GM12878 (cell line): ENCODE measurements at regions not wholly inside any gene's neighbourhood (a gene's known extent, or its start where the extent isn't known, plus 50 kb on each side); places are given as distances from the start of the nearest gene placed in this dataset.
A peak's percentile ranks its signal among the peaks of the same experiment; 100 is the strongest.

ENCODE experiments used
- BACH1 ChIP-seq: fragments of 450-650 bp; IDR thresholded peaks from 2 replicates; pipeline ENCODE4 v1.6.1; 2017; ENCODE audit warnings: mild to moderate bottlenecking, borderline replicate concordance
- CBFB ChIP-seq: IDR thresholded peaks from 2 replicates; pipeline ENCODE4 v1.6.1; 2016; ENCODE audit warnings: antibody characterized with exemption, low read depth
- CEBPB ChIP-seq, 2 experiments: fragments of 150-350 bp in 1 of 2; IDR thresholded peaks; 2 replicates each; pipeline ENCODE4 v1.6.1; 2012 to 2014; ENCODE audit warnings: low read depth in 2 of 2, low read length in 2 of 2, borderline replicate concordance in 1 of 2, inconsistent platforms in 1 of 2
- CREM ChIP-seq: IDR thresholded peaks from 2 replicates; pipeline ENCODE4 v1.6.1; 2014; ENCODE audit warnings: antibody characterized with exemption, low read depth
- FOS ChIP-seq: IDR thresholded peaks from 3 replicates; pipeline ENCODE4 v1.6.1; 2011; ENCODE audit warnings: borderline replicate concordance; ENCODE audit not compliant: insufficient read length; ENCODE audit errors: extremely low read depth
- HCFC1 ChIP-seq: fragments of 150-350 bp; IDR thresholded peaks from 2 replicates; pipeline ENCODE4 v1.6.1; 2014; ENCODE audit warnings: low read length
- IKZF2 ChIP-seq, 2 experiments: fragments of 450-650 bp; IDR thresholded peaks; 2 replicates each; pipeline ENCODE4 v1.6.1; 2017; ENCODE audit warnings: mild to moderate bottlenecking in 2 of 2, moderate library complexity in 2 of 2
- PAX8 ChIP-seq: fragments of 450-650 bp; IDR thresholded peaks from 2 replicates; pipeline ENCODE4 v1.6.1; 2017; ENCODE audit warnings: mild to moderate bottlenecking, moderate library complexity
- RB1 ChIP-seq: fragments of 450-650 bp; formaldehyde crosslinking; IDR thresholded peaks from 2 replicates; pipeline ENCODE4 v1.6.1; 2017; ENCODE audit warnings: mild to moderate bottlenecking, borderline replicate concordance
- RBBP5 ChIP-seq: fragments of 200-600 bp; sonication (generic); conservative IDR thresholded peaks from 2 replicates; pipeline ENCODE4 v1.6.1; 2016
- SMAD5 ChIP-seq: IDR thresholded peaks from 2 replicates; pipeline ENCODE4 v1.6.1; 2016; ENCODE audit warnings: antibody characterized with exemption, low read depth
- SMC3 ChIP-seq: IDR thresholded peaks from 2 replicates; pipeline ENCODE4 v1.6.1; 2011; ENCODE audit warnings: low read length, improper control_type of control experiment, borderline replicate concordance
- SP1 ChIP-seq: IDR thresholded peaks from one replicate; pipeline ENCODE4 v1.6.1; 2011; ENCODE audit warnings: low read depth, low read length
- SREBF1 ChIP-seq: IDR thresholded peaks from 2 replicates; pipeline ENCODE4 v1.6.1; 2012; ENCODE audit warnings: mild to moderate bottlenecking, low read length
- STAT3 ChIP-seq: IDR thresholded peaks from 2 replicates; pipeline ENCODE4 v1.6.1; 2011; ENCODE audit warnings: low read depth, low read length, improper control_type of control experiment
- SUPT20H ChIP-seq: IDR thresholded peaks from 2 replicates; pipeline ENCODE4 v1.6.1; 2011; ENCODE audit warnings: low read depth, mild to moderate bottlenecking, low read length, moderate library complexity, borderline replicate concordance; ENCODE audit not compliant: control insufficient read depth
- TBL1XR1 ChIP-seq: IDR thresholded peaks from 2 replicates; pipeline ENCODE4 v1.6.1; 2012; ENCODE audit warnings: low read depth, low read length, improper control_type of control experiment
- ZBED1 ChIP-seq: IDR thresholded peaks from 2 replicates; pipeline ENCODE4 v1.6.1; 2016; ENCODE audit warnings: borderline replicate concordance
- TF ChIP-seq, protein P1 (sequence below): IDR thresholded peaks from 2 replicates; pipeline ENCODE4 v1.6.1; 2012; ENCODE audit warnings: improper control_type of control experiment, low read depth, low read length; ENCODE audit not compliant: insufficient replicate concordance
- TF ChIP-seq, protein P2 (sequence below): fragments of 450-650 bp; formaldehyde crosslinking; IDR thresholded peaks from 2 replicates; pipeline ENCODE4 v1.4.0; 2022; ENCODE audit warnings: mild to moderate bottlenecking, moderate library complexity
- TF ChIP-seq, protein P3 (sequence below): fragments of 450-650 bp; IDR thresholded peaks from 2 replicates; pipeline ENCODE4 v1.6.1; 2017; ENCODE audit warnings: mild to moderate bottlenecking, low read depth, inconsistent platforms; ENCODE audit not compliant: poor library complexity, severe bottlenecking

DNA sequence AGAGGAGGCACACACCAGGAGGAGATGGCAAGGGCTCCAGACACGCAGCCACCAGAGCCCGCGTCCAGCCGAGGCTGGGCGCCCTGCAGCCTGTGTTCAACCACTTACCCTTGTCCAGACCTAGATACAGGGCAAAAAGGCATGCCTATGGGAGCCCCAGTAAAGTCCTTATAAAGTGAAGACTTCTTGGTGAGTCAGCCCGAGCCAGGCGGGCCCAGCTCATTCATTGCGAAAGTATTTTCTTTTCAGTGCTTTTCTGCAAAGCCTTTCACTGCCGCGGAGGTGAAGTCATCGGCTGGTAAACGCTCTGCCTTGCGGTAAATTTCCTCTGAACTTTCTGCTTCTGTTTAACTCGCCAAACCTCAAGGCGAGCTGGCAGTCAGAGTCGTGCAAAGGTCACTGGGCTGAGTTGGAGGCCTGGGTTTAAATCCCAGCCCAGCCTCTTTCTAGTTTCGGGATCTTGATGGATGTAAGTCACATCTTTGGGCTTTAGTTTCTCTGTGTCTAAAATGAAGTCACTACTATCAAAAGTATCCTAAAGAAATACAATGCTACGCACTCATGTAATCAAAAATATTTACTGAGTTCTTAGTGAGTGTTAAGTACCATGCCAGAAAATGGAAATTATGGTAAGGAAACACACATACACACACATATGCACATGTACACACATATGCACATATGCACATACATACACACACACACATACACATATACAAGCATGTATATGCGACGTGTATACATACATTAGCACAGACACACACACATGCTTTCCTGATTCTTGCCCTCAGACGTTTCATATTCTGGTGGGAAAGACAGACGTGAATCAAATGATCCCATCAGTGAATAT lies 54.7 kb upstream of the IFFO2 start (continued):
- TF ChIP-seq, protein P1, sequence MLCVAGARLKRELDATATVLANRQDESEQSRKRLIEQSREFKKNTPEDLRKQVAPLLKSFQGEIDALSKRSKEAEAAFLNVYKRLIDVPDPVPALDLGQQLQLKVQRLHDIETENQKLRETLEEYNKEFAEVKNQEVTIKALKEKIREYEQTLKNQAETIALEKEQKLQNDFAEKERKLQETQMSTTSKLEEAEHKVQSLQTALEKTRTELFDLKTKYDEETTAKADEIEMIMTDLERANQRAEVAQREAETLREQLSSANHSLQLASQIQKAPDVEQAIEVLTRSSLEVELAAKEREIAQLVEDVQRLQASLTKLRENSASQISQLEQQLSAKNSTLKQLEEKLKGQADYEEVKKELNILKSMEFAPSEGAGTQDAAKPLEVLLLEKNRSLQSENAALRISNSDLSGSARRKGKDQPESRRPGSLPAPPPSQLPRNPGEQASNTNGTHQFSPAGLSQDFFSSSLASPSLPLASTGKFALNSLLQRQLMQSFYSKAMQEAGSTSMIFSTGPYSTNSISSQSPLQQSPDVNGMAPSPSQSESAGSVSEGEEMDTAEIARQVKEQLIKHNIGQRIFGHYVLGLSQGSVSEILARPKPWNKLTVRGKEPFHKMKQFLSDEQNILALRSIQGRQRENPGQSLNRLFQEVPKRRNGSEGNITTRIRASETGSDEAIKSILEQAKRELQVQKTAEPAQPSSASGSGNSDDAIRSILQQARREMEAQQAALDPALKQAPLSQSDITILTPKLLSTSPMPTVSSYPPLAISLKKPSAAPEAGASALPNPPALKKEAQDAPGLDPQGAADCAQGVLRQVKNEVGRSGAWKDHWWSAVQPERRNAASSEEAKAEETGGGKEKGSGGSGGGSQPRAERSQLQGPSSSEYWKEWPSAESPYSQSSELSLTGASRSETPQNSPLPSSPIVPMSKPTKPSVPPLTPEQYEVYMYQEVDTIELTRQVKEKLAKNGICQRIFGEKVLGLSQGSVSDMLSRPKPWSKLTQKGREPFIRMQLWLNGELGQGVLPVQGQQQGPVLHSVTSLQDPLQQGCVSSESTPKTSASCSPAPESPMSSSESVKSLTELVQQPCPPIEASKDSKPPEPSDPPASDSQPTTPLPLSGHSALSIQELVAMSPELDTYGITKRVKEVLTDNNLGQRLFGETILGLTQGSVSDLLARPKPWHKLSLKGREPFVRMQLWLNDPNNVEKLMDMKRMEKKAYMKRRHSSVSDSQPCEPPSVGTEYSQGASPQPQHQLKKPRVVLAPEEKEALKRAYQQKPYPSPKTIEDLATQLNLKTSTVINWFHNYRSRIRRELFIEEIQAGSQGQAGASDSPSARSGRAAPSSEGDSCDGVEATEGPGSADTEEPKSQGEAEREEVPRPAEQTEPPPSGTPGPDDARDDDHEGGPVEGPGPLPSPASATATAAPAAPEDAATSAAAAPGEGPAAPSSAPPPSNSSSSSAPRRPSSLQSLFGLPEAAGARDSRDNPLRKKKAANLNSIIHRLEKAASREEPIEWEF = no peak
- TF ChIP-seq PAX8 (no peak), SMC3 (no peak), RBBP5 (no peak), FOS (no peak), BACH1 (no peak), RB1 (no peak), ZBED1 (no peak), SUPT20H (no peak), SP1 (no peak), CBFB (0 out of 2 replicates have a peak, but pooled peaks have one; percentile 46), CEBPB (IDR thresholded peaks at IDR 0.05; ENCODE audit: borderline replicate concordance in 1 of 2, low read depth in 2 of 2, low read length in 2 of 2) (no peak), IKZF2 (IDR thresholded peaks at IDR 0.05) (peak in 1 of 2 experiments; percentile 48; a peak in 3 of 4 replicates), SREBF1 (no peak), SMAD5 (no peak), CREM (peak; percentile 39; the same call in 1 of the 2 replicates), TBL1XR1 (no peak), STAT3 (no peak), HCFC1 (no peak)
- TF ChIP-seq, protein P2, sequence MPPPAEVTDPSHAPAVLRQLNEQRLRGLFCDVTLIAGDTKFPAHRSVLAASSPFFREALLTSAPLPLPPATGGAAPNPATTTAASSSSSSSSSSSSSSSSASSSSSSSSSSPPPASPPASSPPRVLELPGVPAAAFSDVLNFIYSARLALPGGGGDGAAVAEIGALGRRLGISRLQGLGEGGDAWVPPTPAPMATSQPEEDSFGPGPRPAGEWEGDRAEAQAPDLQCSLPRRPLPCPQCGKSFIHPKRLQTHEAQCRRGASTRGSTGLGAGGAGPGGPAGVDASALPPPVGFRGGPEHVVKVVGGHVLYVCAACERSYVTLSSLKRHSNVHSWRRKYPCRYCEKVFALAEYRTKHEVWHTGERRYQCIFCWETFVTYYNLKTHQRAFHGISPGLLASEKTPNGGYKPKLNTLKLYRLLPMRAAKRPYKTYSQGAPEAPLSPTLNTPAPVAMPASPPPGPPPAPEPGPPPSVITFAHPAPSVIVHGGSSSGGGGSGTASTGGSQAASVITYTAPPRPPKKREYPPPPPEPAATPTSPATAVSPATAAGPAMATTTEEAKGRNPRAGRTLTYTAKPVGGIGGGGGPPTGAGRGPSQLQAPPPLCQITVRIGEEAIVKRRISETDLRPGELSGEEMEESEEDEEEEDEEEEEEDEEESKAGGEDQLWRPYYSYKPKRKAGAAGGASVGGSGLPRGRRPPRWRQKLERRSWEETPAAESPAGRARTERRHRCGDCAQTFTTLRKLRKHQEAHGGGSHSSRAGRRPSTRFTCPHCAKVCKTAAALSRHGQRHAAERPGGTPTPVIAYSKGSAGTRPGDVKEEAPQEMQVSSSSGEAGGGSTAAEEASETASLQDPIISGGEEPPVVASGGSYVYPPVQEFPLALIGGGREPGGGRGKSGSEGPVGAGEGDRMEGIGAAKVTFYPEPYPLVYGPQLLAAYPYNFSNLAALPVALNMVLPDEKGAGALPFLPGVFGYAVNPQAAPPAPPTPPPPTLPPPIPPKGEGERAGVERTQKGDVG (CRISPR knock-in tag) = no peak
- TF ChIP-seq, protein P3, sequence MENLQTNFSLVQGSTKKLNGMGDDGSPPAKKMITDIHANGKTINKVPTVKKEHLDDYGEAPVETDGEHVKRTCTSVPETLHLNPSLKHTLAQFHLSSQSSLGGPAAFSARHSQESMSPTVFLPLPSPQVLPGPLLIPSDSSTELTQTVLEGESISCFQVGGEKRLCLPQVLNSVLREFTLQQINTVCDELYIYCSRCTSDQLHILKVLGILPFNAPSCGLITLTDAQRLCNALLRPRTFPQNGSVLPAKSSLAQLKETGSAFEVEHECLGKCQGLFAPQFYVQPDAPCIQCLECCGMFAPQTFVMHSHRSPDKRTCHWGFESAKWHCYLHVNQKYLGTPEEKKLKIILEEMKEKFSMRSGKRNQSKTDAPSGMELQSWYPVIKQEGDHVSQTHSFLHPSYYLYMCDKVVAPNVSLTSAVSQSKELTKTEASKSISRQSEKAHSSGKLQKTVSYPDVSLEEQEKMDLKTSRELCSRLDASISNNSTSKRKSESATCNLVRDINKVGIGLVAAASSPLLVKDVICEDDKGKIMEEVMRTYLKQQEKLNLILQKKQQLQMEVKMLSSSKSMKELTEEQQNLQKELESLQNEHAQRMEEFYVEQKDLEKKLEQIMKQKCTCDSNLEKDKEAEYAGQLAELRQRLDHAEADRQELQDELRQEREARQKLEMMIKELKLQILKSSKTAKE = peak; percentile 86
